ENCODE measurements at regions not wholly inside any gene's neighbourhood (a gene's known extent, or its start where the extent isn't known, plus 50 kb on each side); places are given as distances from the start of the nearest gene placed in this dataset.

DNA sequence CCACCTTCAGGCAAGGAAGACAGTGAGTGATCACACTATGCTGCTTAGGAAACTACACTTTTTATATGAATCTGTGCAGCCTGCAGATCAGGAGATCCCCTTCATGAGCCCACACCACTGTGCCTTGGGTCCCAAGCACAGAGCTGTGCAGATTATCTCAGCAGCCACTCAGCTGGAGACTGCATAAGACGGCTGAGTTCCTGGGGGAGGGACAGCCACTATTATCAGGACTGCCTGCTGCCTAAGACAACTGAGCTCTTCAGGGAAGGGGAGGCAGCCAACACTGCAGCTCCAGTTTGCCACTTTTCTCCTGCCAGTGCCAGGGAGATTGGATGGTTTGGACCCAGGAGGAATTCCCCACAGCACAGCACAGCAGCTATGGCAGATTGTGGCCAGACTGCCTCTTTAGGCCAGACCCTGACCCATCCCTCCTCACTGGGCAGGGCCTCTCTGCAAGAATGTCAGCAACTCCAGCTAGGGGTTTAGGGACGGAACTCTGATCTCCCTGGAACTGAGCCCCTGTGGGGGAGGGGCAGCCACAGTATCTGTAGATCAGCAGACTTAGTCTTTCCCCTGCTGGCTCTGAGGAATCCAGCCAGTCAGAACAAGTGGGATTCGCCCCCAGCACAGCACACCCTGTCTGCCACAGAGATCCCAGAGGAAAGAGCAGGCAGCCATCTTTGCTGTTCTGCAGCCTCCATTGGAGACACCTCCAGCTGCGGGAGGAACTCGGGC lies 141.3 kb downstream of the KLHL28 start:
- DNase-seq (ENCODE audit: low spot score) = no peak
- Histone ChIP-seq H3K4me1 (ENCODE audit: control insufficient read depth in 4 of 4, insufficient read depth in 4 of 4, low read length in 3 of 4) (no peaks in the 10 kb centered on the region), H3K9ac (ENCODE audit: low read depth in 1 of 2, low read length in 2 of 2) (no peak overlapping the region), H3K36me3 (ENCODE audit: control insufficient read depth in 4 of 4, insufficient read depth in 3 of 4, low read depth in 1 of 4, low read length in 3 of 4) (no peaks in the 10 kb centered on the region), H3K4me3 (ENCODE audit: low read depth in 1 of 3, low read length in 3 of 3) (no peak overlapping the region), H3K27me3 (ENCODE audit: control insufficient read depth in 4 of 4, insufficient read depth in 4 of 4, low read length in 3 of 4) (no peaks in the 10 kb centered on the region), H3K9me3 (ENCODE audit: control insufficient read depth in 4 of 4, low read length in 3 of 4) (no peaks in the 10 kb centered on the region), H3K27ac (ENCODE audit: low read depth in 1 of 2, low read length in 2 of 2) (no peak overlapping the region)
- no peak for TF ChIP-seq ATF3 (IDR thresholded peaks at IDR 0.05)
- no peak for TF ChIP-seq RAD21 (IDR thresholded peaks at IDR 0.05)
- TF ChIP-seq, protein P1, sequence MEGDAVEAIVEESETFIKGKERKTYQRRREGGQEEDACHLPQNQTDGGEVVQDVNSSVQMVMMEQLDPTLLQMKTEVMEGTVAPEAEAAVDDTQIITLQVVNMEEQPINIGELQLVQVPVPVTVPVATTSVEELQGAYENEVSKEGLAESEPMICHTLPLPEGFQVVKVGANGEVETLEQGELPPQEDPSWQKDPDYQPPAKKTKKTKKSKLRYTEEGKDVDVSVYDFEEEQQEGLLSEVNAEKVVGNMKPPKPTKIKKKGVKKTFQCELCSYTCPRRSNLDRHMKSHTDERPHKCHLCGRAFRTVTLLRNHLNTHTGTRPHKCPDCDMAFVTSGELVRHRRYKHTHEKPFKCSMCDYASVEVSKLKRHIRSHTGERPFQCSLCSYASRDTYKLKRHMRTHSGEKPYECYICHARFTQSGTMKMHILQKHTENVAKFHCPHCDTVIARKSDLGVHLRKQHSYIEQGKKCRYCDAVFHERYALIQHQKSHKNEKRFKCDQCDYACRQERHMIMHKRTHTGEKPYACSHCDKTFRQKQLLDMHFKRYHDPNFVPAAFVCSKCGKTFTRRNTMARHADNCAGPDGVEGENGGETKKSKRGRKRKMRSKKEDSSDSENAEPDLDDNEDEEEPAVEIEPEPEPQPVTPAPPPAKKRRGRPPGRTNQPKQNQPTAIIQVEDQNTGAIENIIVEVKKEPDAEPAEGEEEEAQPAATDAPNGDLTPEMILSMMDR (IDR thresholded peaks at IDR 0.05; ENCODE audit: low read depth, low read length, missing input control) = no peak
- TF ChIP-seq TAF1 (conservative IDR thresholded peaks at IDR 0.05) = no peak
- no peak for TF ChIP-seq YY1 (IDR thresholded peaks at IDR 0.05)
- no peak for TF ChIP-seq ZBTB33 (IDR thresholded peaks at IDR 0.05)
- no peak for TF ChIP-seq RXRA (IDR thresholded peaks at IDR 0.05)
- TF ChIP-seq, protein P2, sequence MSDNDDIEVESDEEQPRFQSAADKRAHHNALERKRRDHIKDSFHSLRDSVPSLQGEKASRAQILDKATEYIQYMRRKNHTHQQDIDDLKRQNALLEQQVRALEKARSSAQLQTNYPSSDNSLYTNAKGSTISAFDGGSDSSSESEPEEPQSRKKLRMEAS (IDR thresholded peaks at IDR 0.05) = no peak
- TF ChIP-seq SP1 (IDR thresholded peaks at IDR 0.05) = no peak
- no peak for TF ChIP-seq FOXA2 (IDR thresholded peaks at IDR 0.05)
- no peak for TF ChIP-seq NR2F2 (IDR thresholded peaks at IDR 0.05)
- no peak for TF ChIP-seq EGR1 (IDR thresholded peaks at IDR 0.05; ENCODE audit: low read depth in 2 of 2)
- TF ChIP-seq FOXA1 (IDR thresholded peaks at IDR 0.05) = no peak
- TF ChIP-seq HNF4G (IDR thresholded peaks at IDR 0.05) = no peak
- TF ChIP-seq JUND (IDR thresholded peaks at IDR 0.05) = no peak
- TF ChIP-seq HNF4A (conservative IDR thresholded peaks at IDR 0.05) = no peak
- no peak for TF ChIP-seq GABPA (IDR thresholded peaks at IDR 0.05 in 1 of 2, conservative IDR thresholded peaks at IDR 0.05 in 1 of 2)
- no peak for TF ChIP-seq REST (IDR thresholded peaks at IDR 0.05)
- WGBS = 58% methylated on average over 5 of the region's 5 CpGs
